OCI-LY7 (cell line): ENCODE measurements at regions not wholly inside any gene's neighbourhood (a gene's known extent, or its start where the extent isn't known, plus 50 kb on each side); places are given as distances from the start of the nearest gene placed in this dataset.

Experiments used
- BruUV-seq: library from RNA; stranded (reverse); fragments of 400-500 nt; replicated peaks from 2 replicates; lab custom pipeline; 2021; lab: Mats Ljungman, UMichigan
- CTCF ChIA-PET: fragments of 300-600 bp; sonication (Branson Sonifier 250); formaldehyde crosslinking; loops from one replicate; lab custom pipeline; 2022; ENCODE audit warnings: antibody characterized with exemption; ENCODE audit not compliant: unreplicated experiment; lab: Charles Lee
- POLR2A ChIA-PET: fragments of 300-600 bp; sonication (Branson Sonifier 250); formaldehyde crosslinking; loops from one replicate; lab custom pipeline; 2022; ENCODE audit warnings: antibody characterized with exemption; lab: Charles Lee
- DNase-seq: peaks from one replicate; pipeline ENCODE4 v3.0.0-alpha.2; 2015; ENCODE audit warnings: low spot score
- H2AFZ ChIP-seq: fragments of 200-600 bp; sonication (generic), shearing (Covaris generic); 2 replicates; pipeline ENCODE4 v1.6.1; 2014; ENCODE audit warnings: mild to moderate bottlenecking, antibody characterized with exemption, low read length, moderate library complexity
- H3K27ac ChIP-seq: fragments of 200-600 bp; sonication (generic); 2 replicates; pipeline ENCODE4 v1.5.1; 2014; ENCODE audit warnings: mixed run types, low read depth, mild to moderate bottlenecking, moderate library complexity, low read length, inconsistent platforms; ENCODE audit not compliant: poor library complexity, severe bottlenecking
- H3K36me3 ChIP-seq: fragments of 200-600 bp; sonication (generic); 2 replicates; pipeline ENCODE4 v1.6.1; 2014; ENCODE audit warnings: mild to moderate bottlenecking, antibody characterized with exemption, low read length, moderate library complexity, mixed read lengths; ENCODE audit not compliant: insufficient read depth
- H3K4me1 ChIP-seq: fragments of 200-600 bp; sonication (generic); 2 replicates; pipeline ENCODE4 v1.5.1; 2014; ENCODE audit warnings: mild to moderate bottlenecking, low read length; ENCODE audit not compliant: insufficient read depth, poor library complexity, severe bottlenecking
- H3K4me2 ChIP-seq: fragments of 200-600 bp; sonication (generic); 2 replicates; pipeline ENCODE4 v1.6.1; 2014; ENCODE audit warnings: mild to moderate bottlenecking, low read length
- H3K4me3 ChIP-seq: fragments of 200-600 bp; sonication (generic); 2 replicates; pipeline ENCODE4 v1.5.1; 2014; ENCODE audit warnings: mild to moderate bottlenecking, low read depth, low read length; ENCODE audit not compliant: poor library complexity, severe bottlenecking
- H3K79me2 ChIP-seq: fragments of 200-600 bp; sonication (generic); 2 replicates; pipeline ENCODE4 v1.6.1; 2016; ENCODE audit warnings: low read depth, mild to moderate bottlenecking, low read length, moderate library complexity, mixed read lengths; ENCODE audit not compliant: insufficient read depth
- H3K9me2 ChIP-seq: fragments of 200-600 bp; sonication (generic); 2 replicates; pipeline ENCODE4 v1.6.1; 2016; ENCODE audit warnings: mild to moderate bottlenecking, low read length, mixed read lengths; ENCODE audit not compliant: insufficient read depth
- H3K9me3 ChIP-seq: fragments of 200-600 bp; sonication (generic); 2 replicates; pipeline ENCODE4 v1.6.1; 2014; ENCODE audit warnings: mild to moderate bottlenecking, mixed run types, low read length, mixed read lengths
- H4K20me1 ChIP-seq: fragments of 200-600 bp; sonication (generic); 2 replicates; pipeline ENCODE4 v1.6.1; 2014; ENCODE audit warnings: mild to moderate bottlenecking, antibody characterized with exemption, low read length, moderate library complexity, mixed read lengths; ENCODE audit not compliant: insufficient read depth
- CTCF ChIP-seq: fragments of 200-600 bp; sonication (generic); conservative IDR thresholded peaks from 2 replicates; pipeline ENCODE4 v1.5.1; 2014; ENCODE audit warnings: mild to moderate bottlenecking, antibody characterized with exemption, low read length, moderate library complexity, mixed read lengths
- EZH2phosphoT487 ChIP-seq: fragments of 200-600 bp; sonication (generic); IDR thresholded peaks from 2 replicates; pipeline ENCODE4 v1.6.1; 2018; ENCODE audit warnings: low read depth, borderline replicate concordance, mild to moderate bottlenecking, mixed run types, antibody characterized with exemption, low read length, moderate library complexity, mixed read lengths
- intact Hi-C: fragments of 100-400 bp; cut with micrococcal nuclease; formaldehyde crosslinking; loops from one replicate; pipeline ENCODE4 v1.10.0; 2022; ENCODE audit not compliant: unreplicated experiment

GRCh38 chr9:118782790-118783463, 586.3 kb downstream of the BRINP1 start:
- Histone ChIP-seq H3K36me3 (no peaks in the 10 kb centered on the region), H3K4me3 (no peak overlapping the region), H4K20me1 (no peaks in the 10 kb centered on the region), H3K4me2 (no peak overlapping the region), H3K9me2 (no peaks in the 10 kb centered on the region), H2AFZ (no peak overlapping the region), H3K9me3 (no peaks in the 10 kb centered on the region), H3K79me2 (no peaks in the 10 kb centered on the region), H3K4me1 (no peaks in the 10 kb centered on the region), H3K27ac (no peak overlapping the region)
- DNase-seq, result no peak
- intact Hi-C loops, result no loop called here
- POLR2A ChIA-PET, result no interaction called here
- TF ChIP-seq EZH2phosphoT487, result no peak
- no peak for TF ChIP-seq CTCF
- CTCF ChIA-PET, result no interaction called here
- BruUV-seq, result no TSS peak

- DNase-seq, result no peak
- POLR2A ChIA-PET, result no interaction called here
- intact Hi-C loops, result no loop called here
Observed at GRCh38 chr9:118784033-118784432, 585.2 kb downstream of the BRINP1 start.

More at GRCh38 chr9:118784033-118784432, 585.2 kb downstream of the BRINP1 start:
- Histone ChIP-seq H3K79me2 (no peaks in the 10 kb centered on the region), H3K27ac (no peak overlapping the region), H3K9me3 (no peaks in the 10 kb centered on the region), H3K4me3 (no peak overlapping the region), H3K9me2 (no peaks in the 10 kb centered on the region), H3K4me1 (no peaks in the 10 kb centered on the region), H2AFZ (no peak overlapping the region), H3K4me2 (no peak overlapping the region), H4K20me1 (no peaks in the 10 kb centered on the region), H3K36me3 (no peaks in the 10 kb centered on the region)
- CTCF ChIA-PET, result no interaction called here
- no TSS peak for BruUV-seq
- TF ChIP-seq EZH2phosphoT487, result no peak
- TF ChIP-seq CTCF, result no peak
